ENCODE measurements at regions not wholly inside any gene's neighbourhood (a gene's known extent, or its start where the extent isn't known, plus 50 kb on each side); places are given as distances from the start of the nearest gene placed in this dataset.

DNA sequence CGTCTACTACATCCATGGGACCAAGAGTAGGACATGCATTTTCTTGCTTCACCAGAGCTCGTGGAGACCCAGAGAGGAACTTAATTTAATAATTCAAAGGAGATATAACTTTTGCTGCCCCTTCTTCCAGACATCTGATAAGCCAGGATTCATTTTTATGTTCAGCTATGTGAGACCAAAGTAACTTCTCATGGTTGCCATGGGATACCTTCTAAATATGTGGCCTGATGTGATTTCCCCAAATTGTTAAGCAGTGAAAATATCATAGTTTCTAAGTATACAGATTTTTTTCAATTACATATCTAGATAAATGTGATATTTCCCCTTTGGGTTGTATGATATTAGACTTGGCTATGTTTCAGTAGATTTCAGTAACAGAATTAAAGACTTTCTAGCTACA, 185.5 kb upstream of the FN1 start:
- H3K4me3 ChIP-seq = no peak overlapping the region
- in situ Hi-C loops (cut with MboI) = no loop called here
- H2AFZ ChIP-seq (ENCODE audit: low read depth, low read length) = no peak overlapping the region
- H3K9me3 ChIP-seq (replicated peaks; ENCODE audit: control insufficient read depth, insufficient read depth, low read depth, low read length) = peaks cover 3% of the 10 kb centered on the region
- no peaks in the 10 kb centered on the region for H3K9me1 ChIP-seq (ENCODE audit: control insufficient read depth, insufficient read depth, low read length)
- ChIA-PET CTCF (ENCODE audit: low intra/inter-chr PET ratio) (interaction anchor here (0.6 kb wide), 1 partner anchor 44 kb away, joined by 3 read pairs; no protein-coding TSS in a partner anchor), POLR2A (no interaction called here)
- H3K36me3 ChIP-seq (ENCODE audit: control insufficient read depth, insufficient read depth, low read length) = no peaks in the 10 kb centered on the region
- FAIRE-seq (no peak), ATAC-seq (no peak), DNase-seq (ENCODE audit: extremely low read depth in 1 of 4, low spot score in 3 of 4) (no peak)
- no peak overlapping the region for H3K27ac ChIP-seq (ENCODE audit: extremely low read depth, low read depth, low read length)
- H3K79me2 ChIP-seq (ENCODE audit: control insufficient read depth, insufficient read depth, low read length) = no peaks in the 10 kb centered on the region
- H4K20me1 ChIP-seq (replicated peaks; ENCODE audit: control insufficient read depth, insufficient read depth, low read length) = no peaks in the 10 kb centered on the region
- no peaks in the 10 kb centered on the region for H3K27me3 ChIP-seq (ENCODE audit: control insufficient read depth in 2 of 2, insufficient read depth in 2 of 2, low read length in 2 of 2)
- intact Hi-C loops (cut with micrococcal nuclease) = loop anchor here (5.0 kb wide), 1 partner anchor 169 kb away; no protein-coding TSS in a partner anchor
- 69% methylated on average over 2 of the region's 2 CpGs for WGBS (ENCODE audit: insufficient coverage, low coverage, missing lambda C conversion rate)
- TF ChIP-seq ZNF518B (CRISPR knock-in tag; IDR thresholded peaks at IDR 0.05) = no peak
- no peak for TF ChIP-seq POLR2H (tag; IDR thresholded peaks at IDR 0.05; ENCODE audit: low read depth)
- peak; percentile 57 for TF ChIP-seq RFX1 (IDR thresholded peaks at IDR 0.05)
- peaks cover 3 to 21% of the 10 kb centered on the region in 2 experiments; a peak in 4 of 5 replicates for H3K4me1 ChIP-seq (replicated peaks in 1 of 2; ENCODE audit: control insufficient read depth in 2 of 2, insufficient read depth in 2 of 2, low read length in 2 of 2)
- no peak overlapping the region for H3K4me2 ChIP-seq (ENCODE audit: insufficient read depth, low read length)
- no peak overlapping the region for H3K9ac ChIP-seq (ENCODE audit: insufficient read depth in 1 of 2, low read depth in 2 of 2, low read length in 2 of 2)
- no TSS peak for BruUV-seq (replicated peaks)
